Osteoblast (primary cell): ENCODE measurements at regions not wholly inside any gene's neighbourhood (a gene's known extent, or its start where the extent isn't known, plus 50 kb on each side); places are given as distances from the start of the nearest gene placed in this dataset.

ENCODE experiments used
- DNase-seq: peaks from one replicate; pipeline ENCODE4 v3.0.0; 2011; ENCODE audit warnings: low spot score, mixed read lengths; ENCODE audit not compliant: insufficient read length; ENCODE audit errors: missing footprints
- H2AFZ ChIP-seq: 2 replicates; pipeline ENCODE4 v1.6.0; 2011; ENCODE audit warnings: mild to moderate bottlenecking, low read length
- H3K27ac ChIP-seq: 2 replicates; pipeline ENCODE4 v1.5.1; 2011; ENCODE audit warnings: mild to moderate bottlenecking, low read depth, low read length, moderate library complexity
- H3K27me3 ChIP-seq: 2 replicates; pipeline ENCODE4 v1.6.0; 2012; ENCODE audit warnings: mild to moderate bottlenecking, control low read depth, inconsistent platforms, low read length, moderate library complexity; ENCODE audit not compliant: insufficient read depth
- H3K36me3 ChIP-seq: 2 replicates; pipeline ENCODE4 v1.5.1; 2011; ENCODE audit warnings: mild to moderate bottlenecking, low read length, control low read depth, moderate library complexity; ENCODE audit not compliant: insufficient read depth
- H3K4me1 ChIP-seq: 2 replicates; pipeline ENCODE4 v1.5.1; 2011; ENCODE audit warnings: mild to moderate bottlenecking, low read length, control low read depth, moderate library complexity; ENCODE audit not compliant: insufficient read depth
- H3K4me2 ChIP-seq: 2 replicates; pipeline ENCODE4 v1.6.0; 2011; ENCODE audit warnings: mild to moderate bottlenecking, low read length; ENCODE audit not compliant: insufficient read depth
- H3K4me3 ChIP-seq: fragments of 200-600 bp; sonication (generic); 3 replicates; pipeline ENCODE4 v1.5.1; 2012; ENCODE audit warnings: mild to moderate bottlenecking, low read length, inconsistent platforms; ENCODE audit not compliant: insufficient read depth
- H3K79me2 ChIP-seq: 2 replicates; pipeline ENCODE4 v1.6.0; 2012; ENCODE audit warnings: mild to moderate bottlenecking, low read length, control low read depth, inconsistent platforms; ENCODE audit not compliant: insufficient read depth
- H3K9me3 ChIP-seq: 2 replicates; pipeline ENCODE4 v1.5.1; 2011; ENCODE audit warnings: low read depth, low read length, control low read depth
- H4K20me1 ChIP-seq: 2 replicates; pipeline ENCODE4 v1.6.0; 2012; ENCODE audit warnings: mild to moderate bottlenecking, low read length, control low read depth; ENCODE audit not compliant: insufficient read depth
- CTCF ChIP-seq: IDR thresholded peaks from 2 replicates; pipeline ENCODE4 v1.5.1; 2011; ENCODE audit warnings: mild to moderate bottlenecking, low read depth, low read length, moderate library complexity; ENCODE audit errors: extremely low read depth

- H2AFZ ChIP-seq = no peak overlapping the region
- no peaks in the 10 kb centered on the region for H3K27me3 ChIP-seq
- no peaks in the 10 kb centered on the region for H3K79me2 ChIP-seq
- H3K27ac ChIP-seq = no peak overlapping the region
- no peak overlapping the region for H3K4me3 ChIP-seq
- no peaks in the 10 kb centered on the region for H3K4me1 ChIP-seq
- no peak for DNase-seq
- H3K4me2 ChIP-seq = no peak overlapping the region
- no peaks in the 10 kb centered on the region for H4K20me1 ChIP-seq
- no peak for TF ChIP-seq CTCF
- H3K9me3 ChIP-seq = no peaks in the 10 kb centered on the region
- no peaks in the 10 kb centered on the region for H3K36me3 ChIP-seq
Measured at GRCh38 chr12:113569806-113570205, 98.1 kb upstream of the LHX5 start.

- no peak overlapping the region for H3K4me3 ChIP-seq
- no peaks in the 10 kb centered on the region for H3K9me3 ChIP-seq
- DNase-seq = no peak
- H3K27me3 ChIP-seq = no peaks in the 10 kb centered on the region
- no peak for TF ChIP-seq CTCF
- H3K4me2 ChIP-seq = no peak overlapping the region
- no peaks in the 10 kb centered on the region for H3K4me1 ChIP-seq
- no peak overlapping the region for H2AFZ ChIP-seq
- H3K79me2 ChIP-seq = no peaks in the 10 kb centered on the region
- no peaks in the 10 kb centered on the region for H4K20me1 ChIP-seq
- H3K36me3 ChIP-seq = no peaks in the 10 kb centered on the region
- H3K27ac ChIP-seq = no peak overlapping the region
Measured at GRCh38 chr12:113568021-113568420, 96.3 kb upstream of the LHX5 start.

- Histone ChIP-seq H4K20me1 (no peaks in the 10 kb centered on the region), H3K4me3 (no peak overlapping the region), H3K36me3 (no peaks in the 10 kb centered on the region), H3K4me2 (no peak overlapping the region), H2AFZ (no peak overlapping the region), H3K9me3 (no peaks in the 10 kb centered on the region), H3K79me2 (no peaks in the 10 kb centered on the region), H3K4me1 (no peaks in the 10 kb centered on the region), H3K27me3 (no peaks in the 10 kb centered on the region), H3K27ac (no peak overlapping the region)
- TF ChIP-seq CTCF = no peak
- DNase-seq = no peak
Measured at GRCh38 chr12:113565368-113565767, 93.7 kb upstream of the LHX5 start.

GRCh38 chr12:113561068-113561780 is 89.6 kb upstream of the LHX5 start:
- no peaks in the 10 kb centered on the region for H3K4me1 ChIP-seq
- H3K79me2 ChIP-seq = no peaks in the 10 kb centered on the region
- H3K27ac ChIP-seq = no peak overlapping the region
- no peak overlapping the region for H2AFZ ChIP-seq
- no peak overlapping the region for H3K4me2 ChIP-seq
- DNase-seq = no peak
- TF ChIP-seq CTCF = no peak
- H4K20me1 ChIP-seq = no peaks in the 10 kb centered on the region
- H3K27me3 ChIP-seq = no peaks in the 10 kb centered on the region
- no peaks in the 10 kb centered on the region for H3K9me3 ChIP-seq
- H3K4me3 ChIP-seq = no peak overlapping the region
- H3K36me3 ChIP-seq = no peaks in the 10 kb centered on the region
